Fibroblast of lung (primary cell): ENCODE measurements at regions not wholly inside any gene's neighbourhood (a gene's known extent, or its start where the extent isn't known, plus 50 kb on each side); places are given as distances from the start of the nearest gene placed in this dataset.

ENCODE experiments used
- DNase-seq, 2 donors: peaks; one replicate each; pipeline versions ENCODE4 v3.0.0 to v3.0.0-alpha.2; 2010; ENCODE audit warnings: low read depth in 2 of 2
- H2AFZ ChIP-seq: 2 replicates; pipeline ENCODE4 v1.5.1; 2012; ENCODE audit warnings: low read length, control low read depth, inconsistent platforms
- H3K27ac ChIP-seq: 2 replicates; pipeline ENCODE4 v1.5.1; 2011; ENCODE audit warnings: low read length, control low read depth; ENCODE audit not compliant: insufficient read depth
- H3K27me3 ChIP-seq: 2 replicates; pipeline ENCODE4 v1.5.1; 2011; ENCODE audit warnings: mild to moderate bottlenecking, low read length; ENCODE audit not compliant: control insufficient read depth, insufficient read depth
- H3K36me3 ChIP-seq: 2 replicates; pipeline ENCODE4 v1.5.1; 2011; ENCODE audit warnings: low read length; ENCODE audit not compliant: control insufficient read depth, insufficient read depth
- H3K4me1 ChIP-seq: 2 replicates; pipeline ENCODE4 v1.5.1; 2011; ENCODE audit warnings: low read length; ENCODE audit not compliant: control insufficient read depth, insufficient read depth; ENCODE audit errors: extremely low read depth
- H3K4me2 ChIP-seq: 2 replicates; pipeline ENCODE4 v1.5.1; 2011; ENCODE audit warnings: low read length, control low read depth; ENCODE audit not compliant: insufficient read depth; ENCODE audit errors: extremely low read depth
- H3K4me3 ChIP-seq, 4 experiments: fragments of 200-600 bp in 1 of 4; sonication (generic) in 1 of 4; replicated peaks in 1 of 4; 2 replicates each; pipeline ENCODE4 v1.5.1; 2011 to 2016; ENCODE audit warnings: low read length in 4 of 4, low read depth in 3 of 4, mild to moderate bottlenecking in 3 of 4, control low read depth in 2 of 4, inconsistent platforms in 1 of 4, mixed read lengths in 1 of 4; ENCODE audit not compliant: insufficient read depth in 1 of 4; ENCODE audit errors: control extremely low read depth in 1 of 4
- H3K79me2 ChIP-seq: 2 replicates; pipeline ENCODE4 v1.5.1; 2012; ENCODE audit warnings: mild to moderate bottlenecking, low read length, inconsistent platforms; ENCODE audit not compliant: control insufficient read depth, insufficient read depth
- H3K9ac ChIP-seq: 2 replicates; pipeline ENCODE4 v1.5.1; 2011; ENCODE audit warnings: mild to moderate bottlenecking, low read length, control low read depth; ENCODE audit not compliant: insufficient read depth
- H3K9me3 ChIP-seq: 2 replicates; pipeline ENCODE4 v1.5.1; 2012; ENCODE audit warnings: low read depth, low read length; ENCODE audit not compliant: control insufficient read depth, insufficient read depth
- H4K20me1 ChIP-seq: 2 replicates; pipeline ENCODE4 v1.5.1; 2011; ENCODE audit warnings: low read length; ENCODE audit not compliant: control insufficient read depth, insufficient read depth; ENCODE audit errors: extremely low read depth
- CTCF ChIP-seq, 2 donors: IDR thresholded peaks in 1 of 2; conservative IDR thresholded peaks in 1 of 2; 1 replicate in 1 of 2; 2 replicates in 1 of 2; pipeline ENCODE4 v1.5.1; 2011 to 2012; ENCODE audit warnings: low read length in 2 of 2, control low read depth in 1 of 2, inconsistent platforms in 1 of 2, low read depth in 1 of 2, mild to moderate bottlenecking in 1 of 2
- EZH2 ChIP-seq: IDR thresholded peaks from 2 replicates; pipeline ENCODE4 v1.5.1; 2012; ENCODE audit warnings: low read length, control low read depth, mild to moderate bottlenecking; ENCODE audit errors: missing control alignments

- Histone ChIP-seq H3K9me3 (no peaks in the 10 kb centered on the region), H3K4me3 (no peak overlapping the region), H4K20me1 (no peaks in the 10 kb centered on the region), H3K79me2 (no peaks in the 10 kb centered on the region), H3K4me1 (peaks cover 14% of the 10 kb centered on the region), H3K27ac (peak overlapping the region; percentile 49), H3K4me2 (no peak overlapping the region), H3K36me3 (no peaks in the 10 kb centered on the region), H3K9ac (no peak overlapping the region), H2AFZ (no peak overlapping the region), H3K27me3 (no peaks in the 10 kb centered on the region)
- TF ChIP-seq EZH2 (no peak), CTCF (conservative IDR thresholded peaks at IDR 0.05 in 1 of 2, IDR thresholded peaks at IDR 0.05 in 1 of 2; ENCODE audit: low read depth in 1 of 2, low read length in 2 of 2) (no peak)
- DNase-seq, result peak; percentile 83 to 100
Measured at GRCh38 chr7:46145412-46145811, 224.3 kb upstream of the IGFBP3 start.

- H3K4me3 ChIP-seq, result no peak overlapping the region
- TF ChIP-seq CTCF (conservative IDR thresholded peaks at IDR 0.05 in 1 of 2, IDR thresholded peaks at IDR 0.05 in 1 of 2; ENCODE audit: low read depth in 1 of 2, low read length in 2 of 2), result no peak
- DNase-seq, result no peak
- H3K79me2 ChIP-seq, result no peaks in the 10 kb centered on the region
- no peaks in the 10 kb centered on the region for H3K27me3 ChIP-seq
- no peak overlapping the region for H2AFZ ChIP-seq
- H3K4me1 ChIP-seq, result peaks cover 14% of the 10 kb centered on the region
- no peaks in the 10 kb centered on the region for H3K9me3 ChIP-seq
- H3K9ac ChIP-seq, result no peak overlapping the region
- H3K36me3 ChIP-seq, result no peaks in the 10 kb centered on the region
- no peak overlapping the region for H3K27ac ChIP-seq
- H3K4me2 ChIP-seq, result no peak overlapping the region
- H4K20me1 ChIP-seq, result no peaks in the 10 kb centered on the region
Measured at GRCh38 chr7:46143949-46144917, 223.2 kb upstream of the IGFBP3 start.

- Histone ChIP-seq H3K27ac (no peak overlapping the region), H2AFZ (no peak overlapping the region), H4K20me1 (no peaks in the 10 kb centered on the region), H3K79me2 (no peaks in the 10 kb centered on the region), H3K4me3 (no peak overlapping the region), H3K4me2 (no peak overlapping the region), H3K9ac (no peak overlapping the region), H3K4me1 (peaks cover 14% of the 10 kb centered on the region), H3K36me3 (no peaks in the 10 kb centered on the region), H3K27me3 (no peaks in the 10 kb centered on the region), H3K9me3 (no peaks in the 10 kb centered on the region)
- DNase-seq, result no peak
- TF ChIP-seq CTCF (conservative IDR thresholded peaks at IDR 0.05 in 1 of 2, IDR thresholded peaks at IDR 0.05 in 1 of 2; ENCODE audit: low read depth in 1 of 2, low read length in 2 of 2) (no peak), EZH2 (no peak)
Measured at GRCh38 chr7:46143421-46143820, 222.3 kb upstream of the IGFBP3 start.
